ENCODE measurements at regions not wholly inside any gene's neighbourhood (a gene's known extent, or its start where the extent isn't known, plus 50 kb on each side); places are given as distances from the start of the nearest gene placed in this dataset.
A peak's percentile ranks its signal among the peaks of the same experiment; 100 is the strongest.

- no peaks in the 10 kb centered on the region for H3K4me1 ChIP-seq (ENCODE audit: control insufficient read depth in 2 of 2, insufficient read depth in 2 of 2, low read length in 2 of 2)
- no peaks in the 10 kb centered on the region for H3K36me3 ChIP-seq (ENCODE audit: control insufficient read depth in 2 of 2, insufficient read depth in 2 of 2, low read length in 2 of 2)
- no peaks in the 10 kb centered on the region for H3K27me3 ChIP-seq (ENCODE audit: control insufficient read depth in 2 of 2, insufficient read depth in 2 of 2, low read length in 2 of 2)
- no peak overlapping the region for H3K9ac ChIP-seq (ENCODE audit: low read depth in 1 of 2, low read length in 2 of 2)
- no peak overlapping the region for H3K4me3 ChIP-seq (ENCODE audit: low read length in 2 of 2)
- no peak overlapping the region for H3K27ac ChIP-seq (ENCODE audit: low read depth in 2 of 2, low read length in 2 of 2)
- H3K9me3 ChIP-seq (ENCODE audit: control insufficient read depth in 2 of 2, low read length in 2 of 2) = no peaks in the 10 kb centered on the region
Observed at GRCh38 chr7:42702647-42703046, 209.2 kb downstream of the C7orf25 start.

- H3K4me1 ChIP-seq (ENCODE audit: control insufficient read depth in 2 of 2, insufficient read depth in 2 of 2, low read length in 2 of 2) = no peaks in the 10 kb centered on the region
- no peak overlapping the region for H3K27ac ChIP-seq (ENCODE audit: low read depth in 2 of 2, low read length in 2 of 2)
- H3K4me3 ChIP-seq (ENCODE audit: low read length in 2 of 2) = no peak overlapping the region
- H3K9ac ChIP-seq (ENCODE audit: low read depth in 1 of 2, low read length in 2 of 2) = no peak overlapping the region
- H3K9me3 ChIP-seq (ENCODE audit: control insufficient read depth in 2 of 2, low read length in 2 of 2) = no peaks in the 10 kb centered on the region
- H3K36me3 ChIP-seq (ENCODE audit: control insufficient read depth in 2 of 2, insufficient read depth in 2 of 2, low read length in 2 of 2) = no peaks in the 10 kb centered on the region
- H3K27me3 ChIP-seq (ENCODE audit: control insufficient read depth in 2 of 2, insufficient read depth in 2 of 2, low read length in 2 of 2) = no peaks in the 10 kb centered on the region
Observed at GRCh38 chr7:42700406-42701327, 211.2 kb downstream of the C7orf25 start.

- no peak overlapping the region for H3K4me3 ChIP-seq (ENCODE audit: low read length in 2 of 2)
Observed at GRCh38 chr7:42699380-42700178, 212.3 kb downstream of the C7orf25 start.

GRCh38 chr7:42698600-42699374 is 213.1 kb downstream of the C7orf25 start:
- Histone ChIP-seq H3K9me3 (ENCODE audit: control insufficient read depth in 2 of 2, low read length in 2 of 2) (no peaks in the 10 kb centered on the region), H3K4me3 (ENCODE audit: low read length in 2 of 2) (no peak overlapping the region), H3K27ac (ENCODE audit: low read depth in 2 of 2, low read length in 2 of 2) (no peak overlapping the region), H3K36me3 (ENCODE audit: control insufficient read depth in 2 of 2, insufficient read depth in 2 of 2, low read length in 2 of 2) (no peaks in the 10 kb centered on the region), H3K4me1 (ENCODE audit: control insufficient read depth in 2 of 2, insufficient read depth in 2 of 2, low read length in 2 of 2) (peaks cover 0 to 14% of the 10 kb centered on the region in 2 donors), H3K9ac (ENCODE audit: low read depth in 1 of 2, low read length in 2 of 2) (no peak overlapping the region), H3K27me3 (ENCODE audit: control insufficient read depth in 2 of 2, insufficient read depth in 2 of 2, low read length in 2 of 2) (no peaks in the 10 kb centered on the region)

More at GRCh38 chr7:42699380-42700178, 212.3 kb downstream of the C7orf25 start:
- H3K27me3 ChIP-seq (ENCODE audit: control insufficient read depth in 2 of 2, insufficient read depth in 2 of 2, low read length in 2 of 2) = no peaks in the 10 kb centered on the region
- no peaks in the 10 kb centered on the region for H3K36me3 ChIP-seq (ENCODE audit: control insufficient read depth in 2 of 2, insufficient read depth in 2 of 2, low read length in 2 of 2)
- peaks cover 0 to 6% of the 10 kb centered on the region in 2 donors for H3K4me1 ChIP-seq (ENCODE audit: control insufficient read depth in 2 of 2, insufficient read depth in 2 of 2, low read length in 2 of 2)
- H3K27ac ChIP-seq (ENCODE audit: low read depth in 2 of 2, low read length in 2 of 2) = peak overlapping the region in 1 of 2 donors; percentile 12
- H3K9me3 ChIP-seq (ENCODE audit: control insufficient read depth in 2 of 2, low read length in 2 of 2) = no peaks in the 10 kb centered on the region
- no peak overlapping the region for H3K9ac ChIP-seq (ENCODE audit: low read depth in 1 of 2, low read length in 2 of 2)

GRCh38 chr7:42694894-42695507 is 216.9 kb downstream of the C7orf25 start:
- Histone ChIP-seq H3K36me3 (ENCODE audit: control insufficient read depth in 2 of 2, insufficient read depth in 2 of 2, low read length in 2 of 2) (no peaks in the 10 kb centered on the region), H3K9ac (ENCODE audit: low read depth in 1 of 2, low read length in 2 of 2) (no peak overlapping the region), H3K4me3 (ENCODE audit: low read length in 2 of 2) (no peak overlapping the region), H3K4me1 (ENCODE audit: control insufficient read depth in 2 of 2, insufficient read depth in 2 of 2, low read length in 2 of 2) (peaks cover 0 to 14% of the 10 kb centered on the region in 2 donors), H3K27me3 (ENCODE audit: control insufficient read depth in 2 of 2, insufficient read depth in 2 of 2, low read length in 2 of 2) (no peaks in the 10 kb centered on the region), H3K9me3 (ENCODE audit: control insufficient read depth in 2 of 2, low read length in 2 of 2) (no peaks in the 10 kb centered on the region), H3K27ac (ENCODE audit: low read depth in 2 of 2, low read length in 2 of 2) (no peak overlapping the region)

- H3K27ac ChIP-seq (ENCODE audit: low read depth in 2 of 2, low read length in 2 of 2) = no peak overlapping the region
Observed at GRCh38 chr7:42693722-42694121, 218.1 kb downstream of the C7orf25 start.

GRCh38 chr7:42692621-42693020 is 219.2 kb downstream of the C7orf25 start:
- no peak overlapping the region for H3K9ac ChIP-seq (ENCODE audit: low read depth in 1 of 2, low read length in 2 of 2)
- no peak overlapping the region for H3K27ac ChIP-seq (ENCODE audit: low read depth in 2 of 2, low read length in 2 of 2)
- H3K4me1 ChIP-seq (ENCODE audit: control insufficient read depth in 2 of 2, insufficient read depth in 2 of 2, low read length in 2 of 2) = peaks cover 0 to 14% of the 10 kb centered on the region in 2 donors
- no peaks in the 10 kb centered on the region for H3K27me3 ChIP-seq (ENCODE audit: control insufficient read depth in 2 of 2, insufficient read depth in 2 of 2, low read length in 2 of 2)
- H3K9me3 ChIP-seq (ENCODE audit: control insufficient read depth in 2 of 2, low read length in 2 of 2) = no peaks in the 10 kb centered on the region
- no peak overlapping the region for H3K4me3 ChIP-seq (ENCODE audit: low read length in 2 of 2)
- H3K36me3 ChIP-seq (ENCODE audit: control insufficient read depth in 2 of 2, insufficient read depth in 2 of 2, low read length in 2 of 2) = no peaks in the 10 kb centered on the region

More at GRCh38 chr7:42693722-42694121, 218.1 kb downstream of the C7orf25 start:
- no peak overlapping the region for H3K9ac ChIP-seq (ENCODE audit: low read depth in 1 of 2, low read length in 2 of 2)
- H3K9me3 ChIP-seq (ENCODE audit: control insufficient read depth in 2 of 2, low read length in 2 of 2) = no peaks in the 10 kb centered on the region
- H3K4me3 ChIP-seq (ENCODE audit: low read length in 2 of 2) = no peak overlapping the region
- H3K4me1 ChIP-seq (ENCODE audit: control insufficient read depth in 2 of 2, insufficient read depth in 2 of 2, low read length in 2 of 2) = peaks cover 0 to 14% of the 10 kb centered on the region in 2 donors
- no peaks in the 10 kb centered on the region for H3K36me3 ChIP-seq (ENCODE audit: control insufficient read depth in 2 of 2, insufficient read depth in 2 of 2, low read length in 2 of 2)
- H3K27me3 ChIP-seq (ENCODE audit: control insufficient read depth in 2 of 2, insufficient read depth in 2 of 2, low read length in 2 of 2) = no peaks in the 10 kb centered on the region

- H3K27ac ChIP-seq (ENCODE audit: low read depth in 2 of 2, low read length in 2 of 2) = no peak overlapping the region
- H3K9me3 ChIP-seq (ENCODE audit: control insufficient read depth in 2 of 2, low read length in 2 of 2) = no peaks in the 10 kb centered on the region
- H3K36me3 ChIP-seq (ENCODE audit: control insufficient read depth in 2 of 2, insufficient read depth in 2 of 2, low read length in 2 of 2) = no peaks in the 10 kb centered on the region
- no peak overlapping the region for H3K4me3 ChIP-seq (ENCODE audit: low read length in 2 of 2)
- peaks cover 0 to 14% of the 10 kb centered on the region in 2 donors for H3K4me1 ChIP-seq (ENCODE audit: control insufficient read depth in 2 of 2, insufficient read depth in 2 of 2, low read length in 2 of 2)
- no peaks in the 10 kb centered on the region for H3K27me3 ChIP-seq (ENCODE audit: control insufficient read depth in 2 of 2, insufficient read depth in 2 of 2, low read length in 2 of 2)
- no peak overlapping the region for H3K9ac ChIP-seq (ENCODE audit: low read depth in 1 of 2, low read length in 2 of 2)
Observed at GRCh38 chr7:42690794-42691639, 220.9 kb downstream of the C7orf25 start.

- H3K9ac ChIP-seq (ENCODE audit: low read depth in 1 of 2, low read length in 2 of 2) = no peak overlapping the region
- no peak overlapping the region for H3K27ac ChIP-seq (ENCODE audit: low read depth in 2 of 2, low read length in 2 of 2)
- no peaks in the 10 kb centered on the region for H3K36me3 ChIP-seq (ENCODE audit: control insufficient read depth in 2 of 2, insufficient read depth in 2 of 2, low read length in 2 of 2)
- H3K4me3 ChIP-seq (ENCODE audit: low read length in 2 of 2) = no peak overlapping the region
- H3K9me3 ChIP-seq (ENCODE audit: control insufficient read depth in 2 of 2, low read length in 2 of 2) = no peaks in the 10 kb centered on the region
- H3K4me1 ChIP-seq (ENCODE audit: control insufficient read depth in 2 of 2, insufficient read depth in 2 of 2, low read length in 2 of 2) = peaks cover 0 to 9% of the 10 kb centered on the region in 2 donors
- no peaks in the 10 kb centered on the region for H3K27me3 ChIP-seq (ENCODE audit: control insufficient read depth in 2 of 2, insufficient read depth in 2 of 2, low read length in 2 of 2)
Observed at GRCh38 chr7:42689626-42690025, 222.2 kb downstream of the C7orf25 start.
